Nephron progenitor cell (in vitro differentiated cells): ENCODE measurements at regions not wholly inside any gene's neighbourhood (a gene's known extent, or its start where the extent isn't known, plus 50 kb on each side); places are given as distances from the start of the nearest gene placed in this dataset.
"Not testable (repeated sequence)": the region's sequence is repeated elsewhere in the genome, so short reads cannot be mapped to it uniquely, and the experiment has no call there.

Experiments used
- DNase-seq: peaks from one replicate; pipeline ENCODE4 v3.0.0; 2021
- H3K27ac Mint-ChIP-seq: 2 replicates; pipeline ENCODE4 v1.8.0; 2021; ENCODE audit warnings: mild to moderate bottlenecking, moderate library complexity, mixed read lengths
- H3K27me3 Mint-ChIP-seq: 2 replicates; pipeline ENCODE4 v1.8.0; 2021; ENCODE audit warnings: mild to moderate bottlenecking, low read depth, mixed read lengths; ENCODE audit not compliant: poor library complexity
- H3K36me3 Mint-ChIP-seq: 2 replicates; pipeline ENCODE4 v1.8.0; 2021; ENCODE audit warnings: low read depth, mixed read lengths
- H3K4me1 Mint-ChIP-seq: 2 replicates; pipeline ENCODE4 v1.8.0; 2021; ENCODE audit warnings: mixed read lengths
- H3K4me3 Mint-ChIP-seq: 2 replicates; pipeline ENCODE4 v1.8.0; 2021; ENCODE audit warnings: mild to moderate bottlenecking, moderate library complexity, mixed read lengths
- H3K9me3 Mint-ChIP-seq: 2 replicates; pipeline ENCODE4 v1.8.0; 2021; ENCODE audit warnings: mild to moderate bottlenecking, moderate library complexity, mixed read lengths
- TF ChIP-seq, protein P1 (sequence below): fragments of 200-600 bp; sonication (generic); IDR thresholded peaks from 2 replicates; pipeline ENCODE4 v1.5.0; 2021; ENCODE audit warnings: antibody characterized with exemption

DNA sequence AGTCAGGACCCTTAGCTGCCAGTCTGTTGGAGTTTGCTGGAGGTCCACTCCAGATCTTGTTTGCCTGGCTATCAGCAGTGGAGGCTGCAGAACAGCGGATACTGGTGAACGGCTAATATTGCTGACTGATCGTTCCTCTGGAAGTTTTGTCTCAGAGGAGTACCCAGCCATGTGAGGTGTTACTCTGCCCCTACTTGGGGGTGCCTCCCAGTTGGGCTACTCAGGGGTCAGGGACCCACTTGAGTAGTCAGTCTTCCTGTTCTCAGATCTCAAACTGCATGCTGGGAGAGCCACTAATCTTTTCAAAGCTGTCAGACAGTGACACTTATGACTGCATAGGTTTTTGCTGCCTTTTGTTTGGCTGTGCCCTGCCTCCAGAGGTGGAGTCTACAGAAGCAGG, 160.5 kb downstream of the OR4A47 start:
- peaks cover 90% of the 10 kb centered on the region for H3K9me3 Mint-ChIP-seq
- H3K4me3 Mint-ChIP-seq: not testable (repeated sequence)

DNA sequence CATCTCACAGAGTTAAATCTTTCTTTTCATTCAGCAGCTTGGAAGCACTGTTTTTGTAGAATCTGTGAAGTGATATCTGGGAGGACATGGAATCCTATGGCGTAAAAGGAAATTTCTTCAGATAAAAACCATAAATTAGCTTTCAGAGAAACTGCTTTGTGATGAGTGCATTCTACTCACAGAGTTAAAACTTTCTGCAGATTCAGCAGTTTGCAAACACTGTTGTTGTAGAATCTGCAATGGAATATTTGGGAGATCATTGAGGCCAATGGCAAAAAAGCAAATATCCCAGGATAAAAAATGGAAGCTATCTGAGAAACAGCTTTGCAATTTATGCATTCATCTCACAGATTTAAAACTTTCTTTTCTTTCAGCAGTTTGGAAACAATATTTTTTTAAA, 180.6 kb downstream of the OR4A47 start:
- Mint-ChIP-seq H3K9me3 (peaks cover 73% of the 10 kb centered on the region), H3K27ac (no peak overlapping the region), H3K36me3 (no peaks in the 10 kb centered on the region), H3K4me3 (no peak overlapping the region), H3K4me1 (no peaks in the 10 kb centered on the region), H3K27me3 (no peaks in the 10 kb centered on the region)
- no peak for DNase-seq
- TF ChIP-seq, protein P1, sequence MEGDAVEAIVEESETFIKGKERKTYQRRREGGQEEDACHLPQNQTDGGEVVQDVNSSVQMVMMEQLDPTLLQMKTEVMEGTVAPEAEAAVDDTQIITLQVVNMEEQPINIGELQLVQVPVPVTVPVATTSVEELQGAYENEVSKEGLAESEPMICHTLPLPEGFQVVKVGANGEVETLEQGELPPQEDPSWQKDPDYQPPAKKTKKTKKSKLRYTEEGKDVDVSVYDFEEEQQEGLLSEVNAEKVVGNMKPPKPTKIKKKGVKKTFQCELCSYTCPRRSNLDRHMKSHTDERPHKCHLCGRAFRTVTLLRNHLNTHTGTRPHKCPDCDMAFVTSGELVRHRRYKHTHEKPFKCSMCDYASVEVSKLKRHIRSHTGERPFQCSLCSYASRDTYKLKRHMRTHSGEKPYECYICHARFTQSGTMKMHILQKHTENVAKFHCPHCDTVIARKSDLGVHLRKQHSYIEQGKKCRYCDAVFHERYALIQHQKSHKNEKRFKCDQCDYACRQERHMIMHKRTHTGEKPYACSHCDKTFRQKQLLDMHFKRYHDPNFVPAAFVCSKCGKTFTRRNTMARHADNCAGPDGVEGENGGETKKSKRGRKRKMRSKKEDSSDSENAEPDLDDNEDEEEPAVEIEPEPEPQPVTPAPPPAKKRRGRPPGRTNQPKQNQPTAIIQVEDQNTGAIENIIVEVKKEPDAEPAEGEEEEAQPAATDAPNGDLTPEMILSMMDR: no peak

More for the DNA sequence above, 160.5 kb downstream of the OR4A47 start:
- H3K4me1 Mint-ChIP-seq, H3K27ac Mint-ChIP-seq, DNase-seq, H3K36me3 Mint-ChIP-seq, H3K27me3 Mint-ChIP-seq: not testable (repeated sequence)

DNA sequence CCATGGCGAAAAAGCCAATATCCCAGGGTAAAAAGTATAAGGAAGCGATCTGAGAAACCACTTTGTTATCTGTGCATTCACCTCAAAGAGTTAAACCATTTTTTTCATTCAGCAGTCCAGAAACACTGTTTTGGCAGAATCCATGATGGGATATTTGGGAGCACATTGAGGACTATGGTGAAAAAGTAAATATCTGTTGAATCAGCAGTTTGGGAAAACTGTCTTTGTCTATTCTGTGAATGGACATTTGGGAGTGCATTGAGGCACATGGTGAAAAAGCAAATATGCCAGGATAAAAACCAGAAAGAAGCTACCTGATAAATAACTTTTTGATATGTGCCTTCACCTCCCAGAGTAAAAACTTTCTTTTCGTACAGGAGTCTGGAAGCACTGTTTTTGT, 187.4 kb downstream of the OR4A47 start:
- no peak overlapping the region for H3K27ac Mint-ChIP-seq
- DNase-seq: no peak
- no peak overlapping the region for H3K4me3 Mint-ChIP-seq
- TF ChIP-seq, protein P1: no peak
- H3K27me3 Mint-ChIP-seq: no peaks in the 10 kb centered on the region
- no peaks in the 10 kb centered on the region for H3K36me3 Mint-ChIP-seq
- H3K4me1 Mint-ChIP-seq: no peaks in the 10 kb centered on the region
- H3K9me3 Mint-ChIP-seq: peaks cover 81% of the 10 kb centered on the region

DNA sequence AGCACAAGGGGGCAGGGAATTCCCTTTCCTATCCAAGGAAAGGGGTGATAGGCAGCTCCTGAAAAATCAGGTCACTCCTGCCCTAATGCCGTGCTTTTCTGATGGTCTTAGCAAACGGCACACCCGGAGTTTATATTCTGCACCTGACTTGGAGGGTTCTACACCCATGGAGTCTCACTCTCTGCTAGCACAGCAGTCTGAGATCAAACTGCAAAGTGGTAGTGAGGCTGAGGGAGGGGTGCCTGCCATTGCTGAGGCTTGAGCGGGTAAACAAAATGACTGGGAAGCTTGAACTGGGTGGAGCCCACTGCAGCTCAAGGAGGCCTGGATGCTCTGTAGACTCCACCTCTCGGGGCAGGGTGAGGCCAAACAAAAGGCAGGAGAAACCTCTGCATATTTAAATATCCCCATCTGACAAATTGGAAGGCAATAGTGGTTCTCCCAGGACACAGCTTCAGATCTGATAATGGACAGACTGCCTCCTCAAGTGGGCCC, 194.7 kb downstream of the OR4A47 start:
- H3K27ac Mint-ChIP-seq: no peak overlapping the region
- DNase-seq: no peak
- no peaks in the 10 kb centered on the region for H3K36me3 Mint-ChIP-seq
- TF ChIP-seq, protein P1: no peak
- H3K4me1 Mint-ChIP-seq: no peaks in the 10 kb centered on the region
- no peaks in the 10 kb centered on the region for H3K27me3 Mint-ChIP-seq
- H3K9me3 Mint-ChIP-seq: peaks cover 92% of the 10 kb centered on the region
- H3K4me3 Mint-ChIP-seq: no peak overlapping the region

DNA sequence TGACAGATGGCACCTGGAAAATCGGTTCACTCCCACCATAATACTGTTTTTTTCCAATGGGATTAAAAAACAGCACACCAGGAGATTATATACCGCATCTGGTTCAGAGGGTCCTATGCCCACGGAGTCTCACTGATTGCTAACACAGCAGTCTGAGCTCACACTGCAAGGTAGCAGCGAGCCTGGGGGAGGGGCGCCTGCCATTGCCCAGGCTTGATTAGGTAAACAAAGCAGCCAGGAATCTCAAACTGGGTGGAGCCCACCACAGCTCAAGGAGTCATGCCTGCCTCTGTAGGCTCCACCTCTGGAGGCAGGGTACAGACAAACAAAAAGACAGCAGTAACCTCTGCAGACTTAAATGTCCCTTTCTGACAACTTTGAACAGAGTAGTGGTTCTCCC, 240.9 kb downstream of the OR4A47 start:
- not testable (repeated sequence) for H3K4me3 Mint-ChIP-seq, DNase-seq, H3K27me3 Mint-ChIP-seq, H3K4me1 Mint-ChIP-seq, H3K27ac Mint-ChIP-seq, H3K36me3 Mint-ChIP-seq
- peaks cover 90% of the 10 kb centered on the region for H3K9me3 Mint-ChIP-seq

DNA sequence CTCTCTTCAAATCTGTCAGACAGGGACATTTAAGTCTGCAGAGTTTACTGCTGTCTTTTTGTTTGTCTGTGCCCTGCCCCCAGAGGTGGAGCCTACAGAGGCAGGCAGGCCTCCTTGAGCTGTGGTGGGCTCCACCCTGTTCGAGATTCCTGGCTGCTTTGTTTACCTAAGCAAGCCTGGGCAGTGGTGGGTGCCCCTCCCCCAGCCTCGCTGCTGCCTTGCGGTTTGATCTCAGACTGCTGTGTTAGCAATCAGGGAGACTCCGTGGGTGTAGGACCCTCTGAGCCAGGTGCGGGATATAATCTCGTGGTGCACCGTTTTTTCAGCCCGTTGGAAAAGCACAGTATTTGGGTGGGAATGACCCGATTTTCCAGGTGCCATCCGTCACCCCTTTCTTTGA, 233.6 kb downstream of the TRIM51G start:
- H3K4me3 Mint-ChIP-seq, H3K36me3 Mint-ChIP-seq, H3K27ac Mint-ChIP-seq, DNase-seq, H3K27me3 Mint-ChIP-seq, H3K4me1 Mint-ChIP-seq: not testable (repeated sequence)
- H3K9me3 Mint-ChIP-seq: peaks cover 46% of the 10 kb centered on the region
